NOMO-1 treated with DMSO at 0.1 percent for 48 hours (cell line): ENCODE measurements at regions not wholly inside any gene's neighbourhood (a gene's known extent, or its start where the extent isn't known, plus 50 kb on each side); places are given as distances from the start of the nearest gene placed in this dataset.

Experiments
- DNase-seq: peaks from one replicate; lab custom pipeline; 2025; ENCODE audit not compliant: unreplicated experiment; lab: John Stamatoyannopoulos, UW

GRCh38 chr5:68738841-68739240 is 355.0 kb upstream of the SLC30A5 start:
- DNase-seq = no peak

GRCh38 chr5:68739752-68740151 is 354.1 kb upstream of the SLC30A5 start:
- DNase-seq = no peak

- no peak for DNase-seq
These were observed 353.4 kb upstream of the SLC30A5 start for GRCh38 chr5:68740226-68740910.

GRCh38 chr5:68744206-68744605 is 349.6 kb upstream of the SLC30A5 start:
- DNase-seq = no peak

GRCh38 chr5:68745448-68745847 is 348.4 kb upstream of the SLC30A5 start:
- no peak for DNase-seq

GRCh38 chr5:68746220-68746619 is 347.6 kb upstream of the SLC30A5 start:
- no peak for DNase-seq

GRCh38 chr5:68746643-68747420 is 347.0 kb upstream of the SLC30A5 start:
- DNase-seq = no peak

- DNase-seq = no peak
These were observed 346.3 kb upstream of the SLC30A5 start for GRCh38 chr5:68747521-68747920.

GRCh38 chr5:68748101-68748500 is 345.7 kb upstream of the SLC30A5 start:
- no peak for DNase-seq

GRCh38 chr5:68749077-68749476 is 344.7 kb upstream of the SLC30A5 start:
- DNase-seq = no peak

GRCh38 chr5:68749631-68750030 is 344.2 kb upstream of the SLC30A5 start:
- peak; percentile 63 for DNase-seq

- no peak for DNase-seq
These were observed 342.2 kb upstream of the SLC30A5 start for GRCh38 chr5:68751661-68752060.

- no peak for DNase-seq
These were observed 339.3 kb upstream of the SLC30A5 start for GRCh38 chr5:68754536-68754935.

GRCh38 chr5:68755293-68755692 is 338.5 kb upstream of the SLC30A5 start:
- DNase-seq = no peak

- DNase-seq = no peak
These were observed 336.8 kb upstream of the SLC30A5 start for GRCh38 chr5:68757006-68757405.

GRCh38 chr5:68757626-68758212 is 336.1 kb upstream of the SLC30A5 start:
- no peak for DNase-seq

GRCh38 chr5:68759593-68759992 is 334.2 kb upstream of the SLC30A5 start:
- DNase-seq = no peak

- no peak for DNase-seq
These were observed 331.6 kb upstream of the SLC30A5 start for GRCh38 chr5:68762201-68762600.

- DNase-seq = no peak
These were observed 326.8 kb upstream of the SLC30A5 start for GRCh38 chr5:68766952-68767464.

GRCh38 chr5:68770551-68770950 is 323.3 kb upstream of the SLC30A5 start:
- no peak for DNase-seq

- no peak for DNase-seq
These were observed 322.6 kb upstream of the SLC30A5 start for GRCh38 chr5:68771221-68771620.

GRCh38 chr5:68771732-68772131 is 322.1 kb upstream of the SLC30A5 start:
- DNase-seq = no peak
